ENCODE measurements at regions not wholly inside any gene's neighbourhood (a gene's known extent, or its start where the extent isn't known, plus 50 kb on each side); places are given as distances from the start of the nearest gene placed in this dataset.

- TF ChIP-seq CTCF (conservative IDR thresholded peaks at IDR 0.05; ENCODE audit: low read depth in 2 of 2) = no peak
- no peak for TF ChIP-seq REST (IDR thresholded peaks at IDR 0.05; ENCODE audit: unreplicated experiment)
- TF ChIP-seq POLR2AphosphoS5 (IDR thresholded peaks at IDR 0.05; ENCODE audit: low read depth) = no peak
- TF ChIP-seq EZH2 (IDR thresholded peaks at IDR 0.05; ENCODE audit: low read depth, unreplicated experiment) = no peak
- TF ChIP-seq EZH2phosphoT487 (IDR thresholded peaks at IDR 0.05; ENCODE audit: unreplicated experiment) = no peak
- TF ChIP-seq NANOG (IDR thresholded peaks at IDR 0.05; ENCODE audit: borderline replicate concordance) = no peak
- no peak for TF ChIP-seq CREB1 (CRISPR knock-in tag; IDR thresholded peaks at IDR 0.05; ENCODE audit: low read depth)
Observed at GRCh38 chr3:147159141-147159540, 247.2 kb downstream of the ZIC4 start.
